Esophagus muscularis mucosa (tissue), 4 donors: ENCODE measurements at regions not wholly inside any gene's neighbourhood (a gene's known extent, or its start where the extent isn't known, plus 50 kb on each side); places are given as distances from the start of the nearest gene placed in this dataset.
"Not testable (repeated sequence)": the region's sequence is repeated elsewhere in the genome, so short reads cannot be mapped to it uniquely, and the experiment has no call there.

Source experiments
- DNase-seq: peaks from one replicate; pipeline ENCODE4 v3.0.0-alpha.2; 2017; ENCODE audit errors: extremely low spot score
- H3K27ac ChIP-seq, 4 donors: fragments of 200-600 bp; sonication (generic); replicated peaks in 1 of 4; 1 replicate in 3 of 4; 2 replicates in 1 of 4; pipeline ENCODE4 v1.5.1; 2016 to 2019; ENCODE audit warnings: mild to moderate bottlenecking in 1 of 4
- H3K27me3 ChIP-seq, 4 donors: fragments of 200-600 bp; sonication (generic); one replicate each; pipeline versions ENCODE4 v1.5.1 to v1.6.0; 2016 to 2019
- H3K36me3 ChIP-seq, 4 donors: fragments of 200-600 bp; sonication (generic); one replicate each; pipeline ENCODE4 v1.5.1; 2016 to 2019
- H3K4me1 ChIP-seq, 4 donors: fragments of 200-600 bp; sonication (generic); one replicate each; pipeline ENCODE4 v1.5.1; 2016 to 2019
- H3K4me3 ChIP-seq, 4 donors: fragments of 200-600 bp; sonication (generic); 1 replicate in 2 of 4; 2 replicates in 2 of 4; pipeline ENCODE4 v1.5.1; 2016 to 2019; ENCODE audit warnings: mild to moderate bottlenecking in 4 of 4, moderate library complexity in 1 of 4
- H3K9me3 ChIP-seq, 4 donors: fragments of 200-600 bp; sonication (generic); 1 replicate in 3 of 4; 2 replicates in 1 of 4; pipeline ENCODE4 v1.5.1; 2016 to 2019
- EP300 ChIP-seq: sonication (generic); formaldehyde crosslinking; IDR thresholded peaks from one replicate; pipeline ENCODE4 v1.6.1; 2017; ENCODE audit warnings: antibody characterized with exemption
- POLR2A ChIP-seq: fragments of 450-650 bp; IDR thresholded peaks from one replicate; pipeline ENCODE4 v1.6.1; 2017; ENCODE audit warnings: antibody characterized with exemption, moderate library complexity, mild to moderate bottlenecking, low read depth
- POLR2AphosphoS5 ChIP-seq, 2 donors: sonication (generic); formaldehyde crosslinking; IDR thresholded peaks; one replicate each; pipeline ENCODE4 v1.6.1; 2017; ENCODE audit warnings: antibody characterized with exemption in 2 of 2
- WGBS: methylation state at CpG from one replicate; pipeline ENCODE4 v1.1.5; 2018; 5-methylcytosine and 5-hydroxymethylcytosine counted together
- intact Hi-C: fragments of 100-400 bp; cut with DNase I; formaldehyde crosslinking; loops from one replicate; pipeline ENCODE4 v1.15.1; 2023
- TF ChIP-seq, protein P1 (sequence below), 3 experiments: fragments of 200-600 bp in 2 of 3; fragments of 450-650 bp in 1 of 3; sonication (generic) in 2 of 3; IDR thresholded peaks; one replicate each; pipeline ENCODE4 v1.5.1; 2017 to 2019; ENCODE audit warnings: antibody characterized with exemption in 3 of 3, mild to moderate bottlenecking in 2 of 3, moderate library complexity in 1 of 3

DNA sequence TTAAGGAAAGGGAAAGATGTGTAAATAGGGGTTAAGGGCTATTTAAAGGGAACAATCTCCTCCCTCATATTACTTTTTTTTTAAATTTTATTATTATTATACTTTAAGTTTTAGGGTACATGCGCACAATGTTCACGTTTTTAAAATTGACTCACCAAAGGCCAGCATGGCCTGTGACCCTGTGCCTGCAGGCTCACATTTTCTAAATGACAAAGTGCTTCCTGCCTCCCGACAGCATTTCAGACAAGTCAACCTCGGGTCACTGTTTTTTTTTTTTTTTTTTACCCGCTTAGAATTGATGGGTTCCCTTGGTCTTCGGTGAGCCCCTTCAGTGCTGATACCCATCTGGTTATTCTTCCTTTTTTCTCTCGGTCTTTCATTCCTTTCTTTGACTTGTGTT lies 70.4 kb upstream of the SCAF4 start:
- Histone ChIP-seq H3K36me3 (no peaks in the 10 kb centered on the region), H3K27ac (no peak overlapping the region), H3K27me3 (peaks cover 0 to 29% (median 0%) of the 10 kb centered on the region in 4 donors), H3K9me3 (no peaks in the 10 kb centered on the region), H3K4me1 (no peaks in the 10 kb centered on the region), H3K4me3 (no peak overlapping the region)
- DNase-seq, result no peak
- 44% methylated on average over 7 of the region's 7 CpGs for WGBS
- TF ChIP-seq, protein P1, sequence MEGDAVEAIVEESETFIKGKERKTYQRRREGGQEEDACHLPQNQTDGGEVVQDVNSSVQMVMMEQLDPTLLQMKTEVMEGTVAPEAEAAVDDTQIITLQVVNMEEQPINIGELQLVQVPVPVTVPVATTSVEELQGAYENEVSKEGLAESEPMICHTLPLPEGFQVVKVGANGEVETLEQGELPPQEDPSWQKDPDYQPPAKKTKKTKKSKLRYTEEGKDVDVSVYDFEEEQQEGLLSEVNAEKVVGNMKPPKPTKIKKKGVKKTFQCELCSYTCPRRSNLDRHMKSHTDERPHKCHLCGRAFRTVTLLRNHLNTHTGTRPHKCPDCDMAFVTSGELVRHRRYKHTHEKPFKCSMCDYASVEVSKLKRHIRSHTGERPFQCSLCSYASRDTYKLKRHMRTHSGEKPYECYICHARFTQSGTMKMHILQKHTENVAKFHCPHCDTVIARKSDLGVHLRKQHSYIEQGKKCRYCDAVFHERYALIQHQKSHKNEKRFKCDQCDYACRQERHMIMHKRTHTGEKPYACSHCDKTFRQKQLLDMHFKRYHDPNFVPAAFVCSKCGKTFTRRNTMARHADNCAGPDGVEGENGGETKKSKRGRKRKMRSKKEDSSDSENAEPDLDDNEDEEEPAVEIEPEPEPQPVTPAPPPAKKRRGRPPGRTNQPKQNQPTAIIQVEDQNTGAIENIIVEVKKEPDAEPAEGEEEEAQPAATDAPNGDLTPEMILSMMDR (IDR thresholded peaks at IDR 0.05), result no peak
- no peak for TF ChIP-seq POLR2AphosphoS5 (IDR thresholded peaks at IDR 0.05)
- TF ChIP-seq POLR2A, result no peak
- no peak for TF ChIP-seq EP300
- intact Hi-C loops, result no loop called here

DNA sequence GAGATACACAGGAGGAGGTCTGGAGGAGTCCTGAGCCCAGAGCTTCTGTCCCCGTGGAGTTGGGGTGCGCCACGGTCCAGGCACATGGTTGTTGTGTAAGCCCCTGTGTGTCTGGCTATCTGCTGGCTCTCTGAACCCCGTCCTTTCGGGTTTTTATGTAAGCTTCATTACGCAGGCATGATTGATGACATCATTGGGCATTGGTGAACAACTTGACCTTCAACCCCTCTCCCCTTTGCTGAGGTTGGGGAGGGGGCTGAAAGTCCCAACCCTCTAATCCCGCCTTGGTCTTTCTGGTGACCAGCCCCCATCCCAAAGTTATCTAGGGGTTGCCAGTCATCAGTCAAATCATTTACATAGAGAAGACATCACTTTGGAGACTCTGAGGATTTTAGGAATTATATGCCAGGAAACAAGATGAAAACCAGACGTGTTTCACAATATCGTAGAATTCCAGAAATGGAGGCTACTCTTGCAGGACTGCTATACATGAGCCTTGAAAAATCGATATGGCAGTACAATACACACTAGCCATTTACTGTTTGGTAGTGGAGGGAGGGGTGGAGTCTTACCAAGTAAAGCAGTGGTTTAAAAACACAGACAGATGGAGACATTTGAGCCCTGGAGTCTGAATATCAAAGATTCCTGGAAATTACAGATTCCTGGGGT lies 69.8 kb upstream of the SCAF4 start:
- no peak overlapping the region for H3K27ac ChIP-seq
- no peak overlapping the region for H3K4me3 ChIP-seq
- intact Hi-C loops, result no loop called here
- H3K4me1 ChIP-seq, result no peaks in the 10 kb centered on the region
- DNase-seq, result peak; percentile 70
- peaks cover 0 to 29% (median 0%) of the 10 kb centered on the region in 4 donors for H3K27me3 ChIP-seq
- WGBS, result 63% methylated on average over 10 of the region's 10 CpGs
- H3K9me3 ChIP-seq, result no peaks in the 10 kb centered on the region
- no peak for TF ChIP-seq EP300
- H3K36me3 ChIP-seq, result no peaks in the 10 kb centered on the region

DNA sequence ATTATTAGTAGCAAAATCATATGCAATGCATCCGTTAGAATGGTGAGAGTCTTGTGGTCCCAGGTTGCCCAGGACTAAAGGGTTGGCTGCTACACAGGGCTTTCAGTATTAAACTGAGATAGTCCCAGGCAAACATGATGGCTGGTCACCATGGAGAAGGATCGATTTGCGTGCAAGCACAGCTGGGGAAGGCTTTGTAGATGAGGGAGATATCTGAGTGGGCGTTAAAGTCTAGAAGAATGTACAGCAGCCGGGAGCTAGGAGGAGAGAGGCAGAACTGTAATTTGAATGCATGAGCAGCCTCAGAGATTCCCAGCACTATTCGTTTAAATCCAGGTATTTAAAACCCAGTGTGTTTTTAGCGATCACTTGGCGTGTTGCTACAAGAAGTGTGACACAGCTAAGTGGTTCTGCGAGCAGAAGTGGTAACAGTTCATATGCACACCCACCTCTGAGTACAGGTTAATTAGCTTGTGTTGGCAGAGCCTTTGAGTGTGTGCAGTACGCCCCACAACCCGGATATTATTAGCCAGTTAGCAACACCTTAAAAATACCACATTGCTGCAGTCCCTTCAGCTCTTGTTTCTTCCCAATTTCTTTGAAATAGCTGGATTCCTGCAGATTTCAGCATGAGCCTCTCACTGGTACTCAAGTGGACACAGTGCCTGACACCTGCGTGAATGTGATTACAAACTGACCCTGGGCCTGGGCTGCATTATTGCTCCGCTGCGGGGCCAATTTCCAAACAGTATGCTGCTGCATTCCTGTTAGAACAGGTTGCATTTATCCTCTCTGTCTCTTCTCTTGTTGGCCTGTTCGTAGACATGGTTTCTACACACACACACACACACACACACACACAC lies 67.2 kb upstream of the SCAF4 start:
- intact Hi-C loops, result no loop called here
- H3K27ac ChIP-seq, result no peak overlapping the region
- peaks cover 0 to 42% (median 0%) of the 10 kb centered on the region in 4 donors for H3K27me3 ChIP-seq
- H3K9me3 ChIP-seq, result no peaks in the 10 kb centered on the region
- no peaks in the 10 kb centered on the region for H3K4me1 ChIP-seq
- TF ChIP-seq, protein P1 (IDR thresholded peaks at IDR 0.05), result no peak
- TF ChIP-seq EP300, result no peak
- TF ChIP-seq POLR2A, result no peak
- TF ChIP-seq POLR2AphosphoS5 (IDR thresholded peaks at IDR 0.05), result no peak
- peak; percentile 83 for DNase-seq
- H3K36me3 ChIP-seq, result no peaks in the 10 kb centered on the region
- 56% methylated on average over 15 of the region's 15 CpGs for WGBS
- no peak overlapping the region for H3K4me3 ChIP-seq

DNA sequence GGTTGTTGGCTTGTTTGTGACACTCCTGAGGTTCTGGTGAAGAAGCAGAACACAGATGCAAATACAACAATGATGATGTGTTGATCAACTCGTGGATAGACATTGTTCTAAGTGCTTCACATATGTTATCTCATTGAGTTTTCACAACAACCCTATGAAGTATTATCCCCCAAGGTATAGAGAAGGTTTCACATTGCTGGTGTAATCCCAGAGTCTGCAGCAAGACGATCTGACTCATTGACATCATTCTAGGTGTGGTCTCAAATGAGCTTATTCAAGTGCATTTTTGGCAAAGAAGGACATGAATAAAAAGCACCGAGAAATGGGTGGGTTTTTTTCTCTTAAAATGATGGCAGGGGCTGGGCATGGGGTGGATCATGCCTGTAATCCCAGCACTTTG lies 64.1 kb upstream of the SCAF4 start:
- Histone ChIP-seq H3K27me3 (peaks cover 0 to 22% (median 0%) of the 10 kb centered on the region in 4 donors), H3K9me3 (no peaks in the 10 kb centered on the region), H3K4me3 (no peak overlapping the region), H3K27ac (no peak overlapping the region), H3K4me1 (no peaks in the 10 kb centered on the region), H3K36me3 (no peaks in the 10 kb centered on the region)
- intact Hi-C loops, result no loop called here
- no peak for DNase-seq
- TF ChIP-seq EP300 (no peak), POLR2AphosphoS5 (IDR thresholded peaks at IDR 0.05) (no peak), POLR2A (no peak)
- TF ChIP-seq, protein P1 (IDR thresholded peaks at IDR 0.05), result no peak
- WGBS, result 65% methylated on average over 3 of the region's 3 CpGs

DNA sequence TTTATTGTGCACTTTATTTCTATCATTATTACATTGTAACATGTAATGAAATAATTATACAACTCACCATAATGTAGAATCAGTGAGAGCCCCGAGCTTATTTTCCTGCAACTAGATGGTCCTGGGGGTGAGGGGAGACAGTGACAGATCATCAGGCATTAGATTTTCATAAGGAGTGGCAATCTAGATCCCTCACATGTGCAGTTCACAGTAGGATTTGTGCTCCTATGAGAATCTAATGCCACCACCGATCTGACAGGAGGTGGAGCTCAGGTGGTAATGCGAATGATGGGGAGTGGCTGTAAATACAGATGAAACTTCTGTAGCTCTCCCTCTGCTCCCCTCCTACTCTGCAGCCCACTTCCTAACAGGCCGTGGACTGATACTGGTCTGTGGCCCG lies 58.5 kb upstream of the SCAF4 start:
- intact Hi-C loops, DNase-seq, H3K27ac ChIP-seq, H3K27me3 ChIP-seq, H3K9me3 ChIP-seq, H3K36me3 ChIP-seq, H3K4me1 ChIP-seq, H3K4me3 ChIP-seq: not testable (repeated sequence)
- WGBS, result 93% methylated on average over 5 of the region's 5 CpGs
